Renal pelvis (tissue), 1 donor: ENCODE measurements at regions not wholly inside any gene's neighbourhood (a gene's known extent, or its start where the extent isn't known, plus 50 kb on each side); places are given as distances from the start of the nearest gene placed in this dataset.

ENCODE experiments used
- DNase-seq: peaks from one replicate; pipeline ENCODE4 v3.0.0-alpha.2; 2013

DNA sequence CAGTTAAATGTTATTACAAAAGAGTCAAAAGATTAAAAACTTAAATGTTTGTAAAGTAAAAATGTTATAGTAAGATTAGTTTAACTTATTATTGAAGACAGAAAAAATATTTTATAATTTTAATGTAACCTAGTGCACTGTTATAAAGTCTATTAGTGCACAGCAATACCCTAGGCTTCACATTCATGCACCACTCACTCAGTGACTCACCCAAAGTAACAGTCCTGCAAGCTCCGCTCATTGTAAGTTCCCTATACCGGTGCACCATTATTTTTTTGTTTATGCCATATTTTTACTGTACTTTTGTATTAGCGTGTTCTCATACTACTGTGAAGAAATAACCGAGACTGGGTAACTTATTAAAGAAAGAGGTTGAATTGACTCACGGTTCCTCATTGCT lies 759.7 kb upstream of the CDH7 start:
- DNase-seq: no peak

DNA sequence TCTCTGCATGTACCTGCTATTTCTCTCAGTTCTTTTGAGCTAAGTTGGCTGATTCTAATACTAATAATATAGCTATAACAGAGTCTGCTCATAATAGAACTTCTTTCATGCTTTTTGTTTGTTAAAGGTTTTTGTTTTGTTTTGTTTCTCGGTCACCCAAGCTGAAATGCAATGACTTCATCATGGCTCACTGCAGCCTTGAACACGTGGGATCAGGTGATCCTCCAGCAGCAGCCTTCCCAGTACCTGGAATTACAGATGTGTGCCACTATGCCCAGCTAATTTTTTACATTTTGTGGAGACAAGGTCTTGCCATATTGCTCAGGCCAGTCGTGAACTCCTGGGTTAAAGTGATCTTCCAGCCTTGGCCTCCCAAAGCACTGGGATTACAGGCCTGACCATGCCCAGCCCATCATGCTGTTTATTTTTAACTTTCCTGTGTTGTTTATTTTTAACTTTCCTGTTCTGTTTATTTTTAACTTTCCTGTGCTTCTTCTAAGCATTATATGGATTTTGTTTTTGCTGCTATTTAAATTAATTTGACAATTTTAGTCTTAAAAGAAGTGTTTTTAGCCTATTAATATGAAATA lies 763.8 kb upstream of the CDH7 start:
- DNase-seq: no peak

DNA sequence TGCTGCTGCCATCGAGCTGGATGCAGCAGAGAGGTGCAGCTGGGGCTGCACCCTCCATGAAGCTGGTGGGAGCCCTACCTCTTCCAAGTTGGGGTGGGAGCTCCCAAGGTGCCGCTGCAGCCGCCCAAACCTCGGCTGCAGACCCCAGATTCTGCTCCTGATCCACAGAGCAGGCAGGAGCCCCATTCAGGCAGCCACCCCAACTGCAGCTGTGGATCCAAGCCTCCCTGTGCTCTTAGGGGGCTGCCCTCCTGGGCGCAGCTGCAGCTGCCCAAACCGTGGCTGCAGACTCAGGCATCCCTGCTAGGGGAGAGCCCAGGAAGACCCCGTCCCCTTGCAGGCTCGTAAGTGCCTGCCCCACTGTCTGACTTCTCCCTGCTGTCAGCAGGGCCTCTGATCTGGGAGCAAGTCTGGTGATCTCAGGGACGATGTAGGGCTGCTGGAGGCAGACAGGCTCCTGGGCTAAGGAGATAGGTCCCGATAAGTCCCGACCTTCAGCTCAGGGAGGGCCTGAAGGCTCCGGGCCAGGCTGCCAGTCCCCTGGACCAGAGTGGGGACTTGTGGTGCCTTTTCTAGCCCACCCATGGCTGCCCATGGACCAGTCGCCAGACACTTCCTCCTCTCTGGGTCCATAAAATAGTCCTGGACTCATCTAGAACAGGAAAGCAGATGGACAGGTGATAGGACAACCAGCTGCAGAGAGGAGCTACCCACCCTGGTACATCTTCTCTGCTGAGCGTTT lies 767.1 kb upstream of the CDH7 start:
- no peak for DNase-seq

DNA sequence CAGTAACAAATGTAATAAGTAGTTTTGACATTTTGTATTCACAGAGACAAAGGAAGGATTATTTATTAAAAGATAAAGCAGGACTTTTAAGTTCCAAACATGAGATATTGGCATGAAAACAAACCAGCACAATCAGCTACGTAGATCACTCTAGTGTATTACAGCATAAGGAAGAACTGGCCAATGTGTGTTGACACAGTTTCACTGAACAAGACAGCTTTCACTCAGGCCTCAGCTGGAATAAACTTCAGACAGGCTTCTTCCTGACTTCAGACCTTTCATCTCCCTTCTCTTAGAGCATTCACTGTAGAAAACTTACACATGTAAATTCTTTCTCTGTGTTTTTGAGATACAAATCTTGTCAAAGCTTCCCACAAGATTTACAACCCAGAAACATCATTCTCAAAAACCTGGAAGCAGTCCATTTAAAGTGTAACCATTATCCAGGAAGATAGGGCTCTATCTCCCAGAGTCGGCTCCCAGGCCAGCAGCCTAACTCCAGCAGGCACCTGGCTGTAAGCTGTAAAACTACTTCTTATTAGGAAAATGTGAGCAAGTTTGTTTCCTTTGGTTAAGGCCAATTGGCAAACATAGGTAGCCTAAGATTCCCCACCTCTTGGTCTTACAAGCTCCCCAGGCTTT lies 768.3 kb upstream of the CDH7 start:
- no peak for DNase-seq

DNA sequence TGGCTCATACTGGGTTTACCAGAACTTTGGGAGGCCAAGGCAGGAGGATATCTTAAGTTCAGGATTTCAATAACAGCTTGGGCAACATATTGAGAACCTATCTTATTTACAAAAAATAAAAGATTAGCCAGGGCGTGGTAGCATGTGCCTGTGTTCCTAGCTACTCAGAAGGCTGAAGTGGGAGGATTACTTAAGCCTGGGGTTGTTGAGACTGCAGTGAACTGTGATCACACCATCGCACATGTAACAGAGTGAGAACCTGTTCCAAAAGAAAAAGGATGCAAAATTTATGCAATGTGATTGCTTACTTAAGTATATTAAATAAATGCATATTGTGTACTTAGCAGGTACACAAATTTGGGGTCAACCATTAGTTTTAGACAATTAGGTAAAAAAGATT lies 768.9 kb upstream of the CDH7 start:
- DNase-seq: no peak

DNA sequence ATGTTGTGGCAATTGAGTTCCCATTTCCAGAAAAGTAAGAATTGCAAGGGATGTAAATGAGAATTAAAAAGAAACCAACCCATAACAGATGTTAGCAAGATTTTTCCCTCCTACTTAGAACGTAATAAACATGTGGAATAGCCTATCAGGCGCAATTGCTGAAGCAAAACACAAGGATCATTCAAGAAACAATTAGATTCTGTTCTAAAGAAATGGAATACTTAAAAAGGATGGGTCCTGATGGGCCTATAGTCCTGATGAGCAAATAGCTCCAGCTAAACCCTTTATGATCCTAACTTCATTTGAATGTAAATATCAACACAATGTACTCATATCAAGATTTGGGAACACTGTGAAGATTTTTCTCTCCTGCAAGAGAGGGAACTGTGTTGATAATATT lies 771.0 kb upstream of the CDH7 start:
- no peak for DNase-seq

DNA sequence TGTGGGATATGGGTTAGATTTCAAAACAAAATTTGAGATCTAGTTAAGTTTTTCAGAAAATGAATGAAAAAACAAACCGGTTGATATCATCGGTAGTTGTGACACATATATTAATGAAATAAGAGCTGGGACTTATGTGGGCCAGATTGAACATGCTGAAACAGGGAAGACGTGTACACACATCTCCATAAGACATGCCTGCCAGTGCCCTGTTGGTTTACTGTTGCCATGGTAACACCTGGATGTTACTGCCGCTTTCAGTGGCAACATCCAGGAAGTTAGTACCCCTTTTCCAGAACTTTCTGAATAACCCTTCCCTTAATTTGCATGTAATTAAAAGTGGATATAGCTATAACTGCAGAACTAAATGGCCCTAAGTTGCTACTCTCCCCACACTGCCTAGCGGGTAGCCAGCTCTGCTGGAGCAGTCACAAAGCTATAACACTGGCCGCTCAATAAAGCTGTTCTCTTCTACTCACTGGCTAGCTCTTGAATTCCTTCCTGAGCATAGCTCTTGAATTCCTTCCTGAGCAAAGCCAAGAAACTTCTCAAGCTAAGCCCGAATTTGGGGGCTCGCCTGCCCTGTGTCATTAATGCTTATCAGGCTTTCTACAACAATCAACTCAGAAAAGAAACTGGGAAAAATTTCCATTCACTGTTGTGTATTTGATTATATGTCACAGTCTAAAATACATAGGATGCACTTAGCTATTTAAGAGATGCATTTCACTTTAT lies 776.3 kb upstream of the CDH7 start:
- DNase-seq: no peak

DNA sequence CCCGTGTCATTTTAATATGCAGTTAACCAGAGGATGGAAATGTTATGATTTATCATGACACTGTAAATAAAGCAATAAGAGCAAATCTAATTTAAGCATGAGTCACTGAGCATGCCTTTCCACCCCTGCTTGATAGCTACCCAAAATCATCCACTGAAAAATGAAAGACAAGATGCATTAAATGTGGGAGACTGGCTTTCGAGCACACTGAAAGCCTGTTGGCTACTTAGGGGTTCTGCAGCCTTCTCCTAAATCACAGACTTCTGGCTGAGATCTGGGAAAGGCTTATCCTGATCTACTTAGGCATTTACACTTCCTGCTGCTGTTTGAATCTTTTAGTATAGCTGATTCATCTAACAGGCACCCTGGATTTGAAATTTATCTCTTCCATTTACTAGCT lies 778.3 kb upstream of the CDH7 start:
- no peak for DNase-seq

DNA sequence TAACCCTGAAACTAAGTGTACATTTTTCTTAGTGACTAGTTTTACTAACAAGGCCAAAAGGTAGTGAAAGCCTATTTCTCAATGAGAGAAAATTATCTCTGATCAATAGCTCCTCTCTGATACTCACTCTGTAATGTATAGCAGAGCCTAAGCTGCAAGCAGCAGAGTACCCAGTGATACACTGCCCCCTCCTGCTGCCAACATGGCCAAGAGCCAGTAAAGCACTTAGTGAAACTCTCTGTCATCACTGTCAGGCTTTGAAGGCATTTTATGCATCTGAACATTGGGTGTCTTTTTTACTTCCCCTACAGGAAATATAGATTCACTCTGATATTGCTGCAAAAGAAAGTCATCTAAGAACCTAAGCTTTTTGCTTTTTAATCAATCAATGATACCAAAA lies 784.1 kb upstream of the CDH7 start:
- DNase-seq: no peak

DNA sequence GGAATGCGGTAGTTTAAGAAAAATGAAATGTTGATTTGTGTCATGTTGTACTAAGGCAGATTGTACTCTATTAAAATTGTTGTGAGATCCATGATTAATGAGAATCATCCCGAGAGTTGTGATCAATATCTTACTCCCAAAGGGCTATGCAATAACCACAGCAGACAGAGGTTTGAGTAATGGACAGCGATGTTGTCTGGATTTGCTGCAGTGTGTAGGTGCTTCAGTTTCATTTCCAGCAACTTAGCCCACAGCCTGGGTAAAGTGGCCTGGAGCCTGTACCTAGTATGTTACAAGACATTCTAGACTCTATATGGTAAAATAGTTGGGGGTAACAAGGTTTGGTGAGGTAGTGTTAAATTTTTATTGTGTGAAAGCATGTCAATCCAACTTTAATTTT lies 794.3 kb upstream of the CDH7 start:
- no peak for DNase-seq

DNA sequence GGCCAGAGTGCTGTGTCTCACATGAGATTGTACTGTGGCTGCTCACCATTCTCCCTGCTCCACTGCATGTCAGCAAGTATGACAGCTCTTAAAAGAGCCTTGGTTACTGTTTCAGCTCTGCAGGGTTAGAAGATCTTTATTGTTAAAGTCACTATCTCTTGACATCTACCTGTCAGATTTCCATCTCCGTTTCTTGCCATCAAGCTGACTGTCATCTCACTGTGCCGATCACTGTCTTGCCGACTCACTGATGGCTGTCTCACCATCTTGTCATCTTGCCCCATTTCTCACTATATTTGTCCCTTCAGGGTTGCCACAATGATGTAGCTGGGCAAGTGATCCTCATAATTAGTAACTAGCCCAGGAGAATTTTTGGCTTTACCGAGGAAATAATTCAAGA lies 800.9 kb upstream of the CDH7 start:
- DNase-seq: no peak

DNA sequence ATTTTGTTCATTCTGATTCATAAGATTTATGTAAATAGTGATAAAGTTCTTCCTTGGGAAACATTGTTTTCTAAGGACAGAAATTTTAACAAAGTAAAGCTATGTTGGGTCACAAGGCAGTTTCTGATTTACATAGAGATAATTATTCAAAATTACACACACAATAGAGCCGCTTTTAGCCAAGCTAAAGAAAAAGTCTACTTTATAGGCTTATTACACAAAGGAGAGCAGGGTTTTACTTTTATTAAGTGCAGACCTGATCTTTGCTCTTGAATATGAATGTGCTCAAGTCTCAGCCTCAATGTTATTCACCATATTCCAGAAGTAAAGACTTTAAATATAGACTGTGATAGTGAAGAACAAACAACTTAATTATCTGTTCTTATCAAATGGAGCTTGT lies 787.8 kb upstream of the LINC00305 start:
- no peak for DNase-seq

DNA sequence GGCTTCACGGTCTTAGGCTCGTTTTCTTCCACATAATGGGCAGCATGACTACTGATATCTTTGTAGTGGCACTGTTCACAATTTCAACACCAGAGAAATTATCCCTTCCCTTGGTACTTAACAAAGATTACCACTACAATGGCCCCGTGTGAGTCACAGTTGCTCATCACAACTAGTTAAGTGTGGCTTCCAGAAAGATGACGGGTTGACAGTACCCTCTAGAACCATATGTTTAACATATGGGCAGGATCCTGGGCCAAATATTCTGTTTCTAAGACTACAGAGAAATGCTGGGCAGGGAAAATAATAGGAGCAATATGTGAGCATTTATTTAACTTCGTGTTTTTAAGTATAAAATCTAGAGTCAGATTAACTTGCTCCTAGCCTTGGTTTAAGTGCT lies 780.1 kb upstream of the LINC00305 start:
- DNase-seq: no peak

DNA sequence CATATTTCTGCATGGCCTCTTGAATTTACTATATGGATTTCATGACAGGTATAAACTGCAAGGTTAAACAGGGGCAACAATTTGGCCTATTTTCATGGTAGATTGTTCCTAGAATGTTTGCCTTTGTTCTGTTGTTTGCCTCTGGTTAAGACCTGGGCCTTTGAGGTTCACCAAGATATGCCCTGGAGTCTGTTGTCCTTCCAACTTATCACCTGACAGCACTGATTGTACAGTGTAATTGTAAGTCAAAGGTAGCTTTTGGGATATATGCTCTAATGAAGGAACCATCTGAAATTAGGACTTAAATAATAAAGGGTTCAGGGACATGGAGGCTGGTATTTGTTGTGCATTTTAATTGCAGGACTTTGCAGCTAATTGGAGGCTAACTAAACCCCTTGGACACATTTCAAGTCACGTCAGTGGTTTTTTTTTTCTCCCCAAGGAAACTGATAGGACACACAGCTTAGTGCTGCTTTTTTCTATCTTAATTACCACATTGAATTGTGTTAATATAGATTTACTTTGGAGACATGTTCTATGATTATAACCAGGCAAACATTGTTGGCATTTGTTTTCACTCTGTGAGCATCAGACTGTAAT lies 771.2 kb upstream of the LINC00305 start:
- no peak for DNase-seq

DNA sequence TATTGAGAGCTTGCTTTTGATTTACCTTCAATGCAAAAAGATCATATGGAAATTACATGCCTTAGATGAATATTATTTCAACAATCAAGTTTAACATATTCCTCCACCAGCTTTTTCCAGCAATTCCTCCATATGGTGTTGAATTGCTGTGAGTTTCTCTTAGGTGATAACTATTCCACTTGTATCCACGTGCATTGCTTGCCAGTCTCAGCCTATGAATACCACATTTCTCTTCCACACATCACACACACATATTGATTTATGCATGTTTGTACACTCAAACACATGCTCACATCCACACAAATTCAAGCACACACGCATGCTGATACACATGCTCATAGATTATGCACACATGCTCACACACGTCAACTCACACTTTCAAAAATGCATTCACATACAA lies 770.0 kb upstream of the LINC00305 start:
- no peak for DNase-seq

DNA sequence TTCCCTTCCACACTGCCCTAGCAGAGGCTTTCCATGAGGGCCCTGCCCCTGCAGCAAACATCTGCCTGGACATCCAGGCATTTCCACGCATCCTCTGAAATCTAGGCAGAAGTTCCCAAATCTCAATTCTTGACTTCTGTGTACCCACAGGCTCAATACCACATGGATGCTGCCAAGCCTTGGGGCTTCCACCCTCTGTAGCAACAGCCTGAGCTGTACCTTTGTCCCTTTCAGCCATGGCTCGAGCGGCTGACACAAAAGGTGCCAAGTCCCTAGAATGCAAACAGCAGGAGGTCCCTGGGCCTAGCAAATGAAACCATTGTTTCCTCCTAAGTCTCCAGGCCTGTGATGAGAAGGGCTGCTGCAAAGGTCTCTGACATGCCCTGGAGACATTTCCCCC lies 744.5 kb upstream of the LINC00305 start:
- DNase-seq: no peak

DNA sequence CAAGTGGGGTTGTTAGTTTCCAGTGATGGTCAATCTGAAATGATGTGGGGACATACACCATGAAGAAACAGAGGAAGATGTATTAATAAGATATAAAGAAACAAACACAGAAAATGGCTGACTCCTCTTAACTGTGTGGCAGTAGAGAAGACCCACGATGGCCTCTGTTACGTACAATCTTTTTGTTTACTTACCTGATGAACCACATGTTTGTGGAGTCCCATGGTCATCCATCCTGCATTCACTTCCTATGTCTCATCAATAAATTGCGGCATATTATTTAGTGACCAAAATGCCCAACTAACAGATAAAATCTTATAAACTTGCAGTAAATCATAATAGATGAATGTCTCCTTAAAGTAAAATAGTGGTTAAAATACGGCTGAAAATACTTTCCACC lies 740.1 kb upstream of the LINC00305 start:
- DNase-seq: no peak

DNA sequence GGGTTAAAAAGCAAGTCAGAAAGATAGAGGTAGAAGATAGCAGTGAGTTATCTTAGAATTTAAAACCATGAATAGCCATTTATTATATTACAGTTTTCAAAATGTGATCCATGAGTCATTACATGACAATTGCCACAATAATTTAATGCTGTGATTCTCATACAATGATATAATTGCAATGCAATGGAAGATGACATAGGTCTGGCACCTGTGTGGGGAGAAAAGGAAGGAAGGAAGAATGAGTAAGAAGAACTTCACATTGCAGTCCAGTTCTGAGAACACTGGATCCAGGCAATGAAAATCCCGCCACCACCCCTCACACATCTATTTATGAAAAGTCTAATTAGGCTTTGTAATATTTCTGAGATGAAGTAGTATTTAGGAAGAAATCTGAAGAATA lies 738.1 kb upstream of the LINC00305 start:
- DNase-seq: no peak

DNA sequence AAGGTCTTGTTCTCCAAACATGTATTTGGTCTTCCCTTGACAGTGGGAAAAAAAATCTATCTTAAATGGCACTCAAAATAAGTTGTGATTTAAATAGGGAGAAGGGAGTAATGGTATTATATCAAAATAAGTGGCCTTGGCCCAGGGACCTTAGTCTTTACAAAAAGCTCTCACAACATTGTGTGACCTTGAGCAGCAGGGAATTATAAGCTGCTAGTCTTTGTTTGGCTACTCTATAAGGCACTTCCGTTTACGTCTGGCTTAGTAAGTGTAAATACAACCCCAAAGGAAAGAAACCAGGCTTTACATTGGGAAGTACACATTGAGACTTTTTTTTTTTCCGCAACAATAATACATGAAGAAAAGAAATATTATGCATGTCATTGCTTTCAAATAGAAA lies 734.0 kb upstream of the LINC00305 start:
- DNase-seq: peak; percentile 53

DNA sequence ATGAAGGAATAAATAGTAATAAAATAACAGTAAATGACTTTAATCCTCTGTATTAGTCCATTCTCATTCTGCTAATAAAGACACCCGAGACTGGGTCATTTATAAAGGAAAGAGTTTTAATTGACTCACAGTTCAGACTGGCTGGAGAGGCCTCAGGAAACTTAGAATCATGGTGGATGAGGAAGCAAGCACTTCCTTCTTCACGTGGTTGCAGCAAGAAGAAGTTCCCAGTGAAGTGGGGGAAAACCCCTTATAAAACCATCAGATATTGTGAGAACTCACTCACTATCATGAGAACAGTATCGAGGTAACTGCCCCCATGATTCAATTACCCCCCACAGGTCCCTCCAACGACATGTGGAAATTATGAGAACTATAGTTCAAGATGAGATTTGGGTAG lies 727.9 kb upstream of the LINC00305 start:
- no peak for DNase-seq

DNA sequence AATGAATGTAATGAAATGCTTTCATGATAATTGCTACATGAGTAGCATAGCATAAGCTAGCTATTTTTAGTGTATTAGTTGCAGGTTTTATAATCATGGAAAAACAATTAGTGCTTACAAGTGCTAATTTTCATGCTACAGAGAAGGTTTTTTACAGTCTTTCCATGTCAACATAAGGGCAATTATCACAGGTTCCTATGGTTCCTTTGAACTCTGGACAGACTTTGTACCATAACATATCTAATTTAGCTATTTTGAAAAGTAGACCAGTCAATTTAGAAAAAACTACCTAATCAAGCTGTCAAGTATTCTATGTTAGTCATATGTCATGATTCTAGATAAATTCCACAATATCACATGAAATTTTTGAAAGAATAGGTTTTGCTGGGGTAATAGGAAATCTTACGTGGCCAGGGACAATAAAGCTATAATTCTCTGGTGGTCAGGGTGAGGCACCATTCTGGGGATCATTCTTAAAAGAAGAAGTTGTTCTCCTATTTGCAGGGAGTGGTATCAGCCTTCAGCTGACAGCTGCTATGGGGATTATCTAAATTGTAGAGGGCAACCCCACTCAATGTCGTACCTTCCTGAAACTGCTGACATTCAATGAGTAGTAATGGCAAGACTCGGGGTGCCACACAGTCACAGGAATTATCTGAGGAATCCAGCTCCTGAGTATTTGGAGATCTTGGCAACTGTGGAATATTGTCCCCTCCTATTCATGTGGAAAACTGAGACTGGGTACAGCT lies 724.0 kb upstream of the LINC00305 start:
- DNase-seq: no peak

DNA sequence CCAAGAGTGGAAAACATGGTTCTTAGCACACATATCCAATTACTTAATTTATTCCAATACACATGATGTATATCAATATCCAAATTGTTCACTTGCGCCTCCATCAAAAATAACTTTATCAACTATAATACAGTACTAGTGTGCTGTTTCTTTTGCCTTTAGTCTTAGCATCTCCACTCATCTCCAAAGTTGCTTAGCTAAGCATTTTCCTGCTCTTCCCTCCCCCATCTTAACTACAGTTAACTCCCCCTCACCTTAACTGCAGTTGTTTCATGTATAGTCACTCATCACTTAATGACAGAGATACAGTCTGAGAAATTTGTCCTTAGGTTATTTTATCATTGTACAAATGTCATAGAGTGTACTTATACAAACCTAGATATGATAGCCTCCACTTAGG lies 705.2 kb upstream of the LINC00305 start:
- no peak for DNase-seq
